ENCODE measurements at regions not wholly inside any gene's neighbourhood (a gene's known extent, or its start where the extent isn't known, plus 50 kb on each side); places are given as distances from the start of the nearest gene placed in this dataset.

GRCh38 chr7:88661921-88662320 is 97.6 kb upstream of the ZNF804B start:
- no peak for TF ChIP-seq CTCF (conservative IDR thresholded peaks at IDR 0.05; ENCODE audit: low read depth, low read length)
- H3K4me3 ChIP-seq (ENCODE audit: low read length): no peak overlapping the region
- DNase-seq (ENCODE audit: low read depth): no peak

- H3K4me3 ChIP-seq (ENCODE audit: low read length): no peak overlapping the region
- DNase-seq (ENCODE audit: low read depth): no peak
- no peak for TF ChIP-seq CTCF (conservative IDR thresholded peaks at IDR 0.05; ENCODE audit: low read depth, low read length)
Observed at GRCh38 chr7:88647825-88648224, 111.7 kb upstream of the ZNF804B start.

DNA sequence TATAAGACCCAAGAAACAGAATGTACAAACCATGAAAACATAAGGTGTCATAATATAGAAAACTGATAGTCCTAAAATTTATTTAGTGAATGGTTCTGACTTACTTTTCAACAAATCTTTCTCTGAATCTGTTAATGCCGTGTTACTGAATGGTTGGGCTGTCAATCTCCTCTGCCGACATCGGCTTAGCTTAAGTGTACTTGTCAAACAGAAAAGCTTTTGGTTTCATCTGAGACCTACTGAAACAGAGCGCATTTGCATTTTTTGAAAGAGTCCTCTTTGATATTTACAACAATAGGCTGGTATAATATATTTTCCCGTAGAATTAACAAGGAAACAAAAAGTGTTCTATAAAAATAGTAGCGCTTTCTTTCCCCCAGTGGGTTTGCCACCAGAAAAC is 120.9 kb upstream of the ZNF804B start:
- DNase-seq (ENCODE audit: low read depth): no peak
- H3K4me3 ChIP-seq (ENCODE audit: low read length): no peak overlapping the region
- TF ChIP-seq CTCF (conservative IDR thresholded peaks at IDR 0.05; ENCODE audit: low read depth, low read length): no peak

- H3K4me3 ChIP-seq (ENCODE audit: low read length): no peak overlapping the region
- no peak for TF ChIP-seq CTCF (conservative IDR thresholded peaks at IDR 0.05; ENCODE audit: low read depth, low read length)
- DNase-seq (ENCODE audit: low read depth): no peak
Observed at GRCh38 chr7:88637795-88638194, 121.7 kb upstream of the ZNF804B start.

GRCh38 chr7:88635149-88635548 is 124.4 kb upstream of the ZNF804B start:
- no peak for TF ChIP-seq CTCF (conservative IDR thresholded peaks at IDR 0.05; ENCODE audit: low read depth, low read length)
- no peak overlapping the region for H3K4me3 ChIP-seq (ENCODE audit: low read length)
- DNase-seq (ENCODE audit: low read depth): no peak

DNA sequence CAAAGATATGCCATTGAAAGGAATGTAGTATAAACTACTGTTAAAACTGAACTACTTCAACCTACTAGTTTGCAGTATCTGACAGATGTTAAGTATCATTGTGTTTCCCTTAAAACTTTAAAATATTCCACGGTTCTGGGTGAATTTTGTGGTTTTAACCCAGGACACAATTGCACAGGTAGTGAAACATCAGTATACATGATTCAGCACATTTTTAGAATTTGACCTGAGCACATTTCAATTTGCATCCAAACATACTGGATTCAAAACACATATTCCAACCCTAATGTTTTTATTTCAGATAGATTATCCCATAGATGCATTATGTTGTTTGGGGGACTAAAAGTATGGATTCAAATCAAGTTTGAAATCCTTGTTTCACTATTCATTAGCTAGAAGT is 129.9 kb upstream of the ZNF804B start:
- H3K4me3 ChIP-seq (ENCODE audit: low read length): no peak overlapping the region
- no peak for TF ChIP-seq CTCF (conservative IDR thresholded peaks at IDR 0.05; ENCODE audit: low read depth, low read length)
- no peak for DNase-seq (ENCODE audit: low read depth)

DNA sequence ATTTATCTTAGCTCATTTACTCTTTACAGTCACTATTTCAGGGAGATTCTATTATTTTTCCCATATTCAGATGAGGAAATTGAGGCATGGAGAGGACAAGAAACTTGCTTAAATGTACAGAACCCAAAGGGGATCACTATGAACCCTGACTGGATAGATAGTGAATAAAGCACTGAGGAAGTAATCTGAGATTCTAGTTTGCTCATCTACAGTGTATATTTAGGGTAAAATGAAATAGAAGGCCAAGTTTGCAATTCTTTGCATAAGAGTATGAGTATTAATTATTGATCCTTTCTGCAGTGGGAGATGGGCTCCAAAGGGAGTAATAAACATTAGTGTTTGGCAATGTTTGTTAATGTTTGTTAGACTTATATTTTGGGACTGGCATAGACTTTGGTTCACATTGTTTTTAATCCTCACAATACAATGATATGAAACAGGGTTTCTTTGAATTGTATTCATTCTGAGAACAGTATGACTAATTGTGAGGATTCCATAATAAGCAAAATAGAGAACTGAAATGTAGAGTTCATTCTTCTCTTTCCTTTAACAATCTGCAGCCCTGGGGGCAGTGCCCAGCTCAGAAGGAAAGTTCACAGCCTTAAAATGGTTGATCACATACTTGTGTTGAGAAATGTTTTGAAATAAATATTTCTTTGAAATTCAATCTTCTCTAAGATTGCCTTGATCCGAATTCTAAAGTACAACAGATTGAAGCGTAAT is 131.0 kb upstream of the ZNF804B start:
- no peak for DNase-seq (ENCODE audit: low read depth)
- no peak for TF ChIP-seq CTCF (conservative IDR thresholded peaks at IDR 0.05; ENCODE audit: low read depth, low read length)
- no peak overlapping the region for H3K4me3 ChIP-seq (ENCODE audit: low read length)

Measured in retinal pigment epithelial cell (primary cell).